ENCODE measurements at regions not wholly inside any gene's neighbourhood (a gene's known extent, or its start where the extent isn't known, plus 50 kb on each side); places are given as distances from the start of the nearest gene placed in this dataset.

GRCh38 chr7:113582471-113582870 is 336.3 kb downstream of the PPP1R3A start:
- TF ChIP-seq CTCF (conservative IDR thresholded peaks at IDR 0.05; ENCODE audit: low read length) (no peak), EZH2phosphoT487 (IDR thresholded peaks at IDR 0.05; ENCODE audit: borderline replicate concordance, low read depth, low read length) (no peak)

Data from OCI-LY7 (cell line).